CD8-positive, alpha-beta memory T cell (primary cell): ENCODE measurements at regions not wholly inside any gene's neighbourhood (a gene's known extent, or its start where the extent isn't known, plus 50 kb on each side); places are given as distances from the start of the nearest gene placed in this dataset.
"Not testable (repeated sequence)": the region's sequence is repeated elsewhere in the genome, so short reads cannot be mapped to it uniquely, and the experiment has no call there.

ENCODE experiments used
- CTCF ChIA-PET: fragments of 350-600 bp; sonication (Branson Sonifier 250); formaldehyde crosslinking; loops from one replicate; lab custom pipeline; 2021; ENCODE audit warnings: antibody characterized with exemption; lab: Charles Lee
- POLR2A ChIA-PET: fragments of 350-600 bp; sonication (Branson Sonifier 250); formaldehyde crosslinking; loops from one replicate; lab custom pipeline; 2021; ENCODE audit warnings: antibody characterized with exemption; lab: Charles Lee
- DNase-seq, 5 donors: peaks; one replicate each; pipeline versions ENCODE4 v3.0.0 to v3.0.0-alpha.2; 2020 to 2022; ENCODE audit warnings: mixed read lengths in 1 of 5
- H3K27ac ChIP-seq: one replicate; pipeline ENCODE4 v1.7.0; 2013; ENCODE audit warnings: low read depth, mild to moderate bottlenecking, low read length, moderate library complexity
- H3K27me3 ChIP-seq: 2 replicates; pipeline ENCODE4 v1.7.0; 2013; ENCODE audit warnings: low read length, mild to moderate bottlenecking; ENCODE audit not compliant: insufficient read depth, poor library complexity, severe bottlenecking
- H3K36me3 ChIP-seq: 2 replicates; pipeline ENCODE4 v1.7.0; 2013; ENCODE audit warnings: mild to moderate bottlenecking, low read length, moderate library complexity; ENCODE audit not compliant: insufficient read depth
- H3K4me1 ChIP-seq: 2 replicates; pipeline ENCODE4 v1.7.0; 2013; ENCODE audit warnings: mild to moderate bottlenecking, low read length, moderate library complexity; ENCODE audit not compliant: insufficient read depth
- H3K4me3 ChIP-seq: 2 replicates; pipeline ENCODE4 v1.7.0; 2013; ENCODE audit warnings: mild to moderate bottlenecking, low read length
- H3K9me3 ChIP-seq: 2 replicates; pipeline ENCODE4 v1.7.0; 2013; ENCODE audit warnings: mild to moderate bottlenecking, low read length
- H3K27ac Mint-ChIP-seq, 8 donors: one replicate each; pipeline ENCODE4 v1.8.0; 2020 to 2021; ENCODE audit warnings: mixed read lengths in 8 of 8, mild to moderate bottlenecking in 6 of 8, inconsistent platforms in 3 of 8, moderate library complexity in 3 of 8
- H3K27me3 Mint-ChIP-seq, 2 donors: one replicate each; pipeline ENCODE4 v1.8.0; 2020 to 2021; ENCODE audit warnings: mixed read lengths in 2 of 2, mild to moderate bottlenecking in 1 of 2, moderate library complexity in 1 of 2
- H3K36me3 Mint-ChIP-seq, 3 donors: one replicate each; pipeline ENCODE4 v1.8.0; 2020 to 2021; ENCODE audit warnings: mixed read lengths in 3 of 3, inconsistent platforms in 1 of 3, mild to moderate bottlenecking in 1 of 3
- H3K4me1 Mint-ChIP-seq, 3 donors: one replicate each; pipeline ENCODE4 v1.8.0; 2020 to 2021; ENCODE audit warnings: mixed read lengths in 3 of 3, inconsistent platforms in 1 of 3, mild to moderate bottlenecking in 1 of 3
- H3K4me3 Mint-ChIP-seq, 7 donors: one replicate each; pipeline ENCODE4 v1.8.0; 2020 to 2021; ENCODE audit warnings: mixed read lengths in 7 of 7, mild to moderate bottlenecking in 6 of 7, moderate library complexity in 4 of 7, inconsistent platforms in 2 of 7
- H3K9me3 Mint-ChIP-seq, 5 donors: one replicate each; pipeline ENCODE4 v1.8.0; 2020 to 2022; ENCODE audit warnings: mixed read lengths in 5 of 5, mild to moderate bottlenecking in 3 of 5, moderate library complexity in 2 of 5, inconsistent platforms in 1 of 5

DNA sequence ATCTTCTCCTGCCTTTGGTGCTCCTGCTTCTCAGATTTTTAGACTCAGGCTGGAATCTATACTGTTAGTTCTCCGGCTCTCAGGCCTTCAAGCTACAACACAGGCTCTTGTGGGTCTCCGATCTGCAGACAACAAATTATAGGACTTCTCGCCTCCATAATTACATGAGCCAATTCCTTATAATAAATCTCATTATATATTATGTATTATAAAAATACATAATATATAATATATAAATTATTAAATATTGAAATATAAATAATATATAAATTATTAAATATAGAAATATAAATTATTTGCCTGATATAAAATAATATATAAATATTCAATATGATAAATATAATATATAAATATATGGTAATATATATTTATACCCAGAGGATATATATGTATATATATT lies 1214.0 kb downstream of the ROBO2 start:
- Mint-ChIP-seq H3K27me3 (no peaks in the 10 kb centered on the region), H3K27ac (no peak overlapping the region), H3K4me1 (no peaks in the 10 kb centered on the region), H3K36me3 (no peaks in the 10 kb centered on the region), H3K4me3 (no peak overlapping the region), H3K9me3 (peaks cover 5 to 31% (median 12%) of the 10 kb centered on the region in 5 donors)
- Histone ChIP-seq H3K4me1 (no peaks in the 10 kb centered on the region), H3K27me3 (no peaks in the 10 kb centered on the region), H3K27ac (no peak overlapping the region), H3K4me3 (no peak overlapping the region), H3K36me3 (no peaks in the 10 kb centered on the region), H3K9me3 (peaks cover 3% of the 10 kb centered on the region)
- DNase-seq = no peak
- POLR2A ChIA-PET = no interaction called here
- CTCF ChIA-PET = no interaction called here

DNA sequence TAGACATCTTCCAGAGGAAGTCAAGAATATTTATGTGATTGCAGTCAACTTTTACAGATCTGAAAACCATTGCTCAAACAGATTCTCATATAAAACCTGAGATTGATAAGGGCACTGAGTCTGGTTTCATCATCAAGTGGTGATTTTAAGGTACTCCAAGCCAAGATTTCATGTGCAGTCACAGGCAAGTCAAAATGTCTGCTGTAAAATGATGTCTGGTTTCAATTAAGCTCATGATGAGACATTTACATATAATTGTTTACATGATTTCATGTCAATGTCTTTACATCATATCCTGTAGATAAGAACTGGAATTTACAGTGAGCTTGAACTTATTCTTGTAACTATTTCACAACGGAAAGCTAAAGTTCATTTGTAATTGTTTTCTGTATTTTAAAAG lies 1215.5 kb downstream of the ROBO2 start:
- H3K4me3 Mint-ChIP-seq = no peak overlapping the region

DNA sequence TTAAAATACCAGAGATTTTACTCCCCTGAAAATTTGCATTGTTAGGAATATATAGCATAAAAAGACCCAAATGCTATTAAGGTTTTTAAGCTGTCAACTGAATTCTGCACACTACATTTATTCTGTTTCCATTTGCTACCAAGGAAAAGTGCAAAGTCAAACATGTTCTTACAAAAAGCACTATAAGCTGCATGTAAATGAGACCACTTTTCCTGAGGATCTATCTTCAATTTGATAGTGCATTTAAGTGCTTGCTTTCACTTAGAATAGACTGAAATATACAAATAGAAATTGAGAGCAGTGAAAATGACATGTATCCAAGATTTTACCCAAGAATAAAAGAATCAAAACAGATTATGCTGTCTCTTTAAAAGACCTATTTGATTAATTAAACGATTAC lies 1216.2 kb downstream of the ROBO2 start:
- Histone ChIP-seq H3K27me3 (no peaks in the 10 kb centered on the region), H3K4me1 (no peaks in the 10 kb centered on the region), H3K36me3 (no peaks in the 10 kb centered on the region), H3K4me3 (no peak overlapping the region), H3K9me3 (peaks cover 3% of the 10 kb centered on the region), H3K27ac (no peak overlapping the region)
- Mint-ChIP-seq H3K27me3 (no peaks in the 10 kb centered on the region), H3K4me3 (no peak overlapping the region), H3K36me3 (no peaks in the 10 kb centered on the region), H3K9me3 (peaks cover 5 to 44% (median 12%) of the 10 kb centered on the region in 5 donors), H3K27ac (no peak overlapping the region), H3K4me1 (no peaks in the 10 kb centered on the region)
- DNase-seq = no peak
- CTCF ChIA-PET = no interaction called here
- POLR2A ChIA-PET = no interaction called here

More for the DNA sequence above, 1215.5 kb downstream of the ROBO2 start:
- Mint-ChIP-seq H3K4me1 (no peaks in the 10 kb centered on the region), H3K27me3 (no peaks in the 10 kb centered on the region), H3K36me3 (no peaks in the 10 kb centered on the region), H3K27ac (no peak overlapping the region), H3K9me3 (peaks cover 5 to 43% (median 14%) of the 10 kb centered on the region in 5 donors)
- Histone ChIP-seq H3K4me3 (no peak overlapping the region), H3K27me3 (no peaks in the 10 kb centered on the region), H3K4me1 (no peaks in the 10 kb centered on the region), H3K36me3 (no peaks in the 10 kb centered on the region), H3K9me3 (peaks cover 3% of the 10 kb centered on the region), H3K27ac (no peak overlapping the region)
- POLR2A ChIA-PET = no interaction called here
- CTCF ChIA-PET = no interaction called here
- DNase-seq = no peak

DNA sequence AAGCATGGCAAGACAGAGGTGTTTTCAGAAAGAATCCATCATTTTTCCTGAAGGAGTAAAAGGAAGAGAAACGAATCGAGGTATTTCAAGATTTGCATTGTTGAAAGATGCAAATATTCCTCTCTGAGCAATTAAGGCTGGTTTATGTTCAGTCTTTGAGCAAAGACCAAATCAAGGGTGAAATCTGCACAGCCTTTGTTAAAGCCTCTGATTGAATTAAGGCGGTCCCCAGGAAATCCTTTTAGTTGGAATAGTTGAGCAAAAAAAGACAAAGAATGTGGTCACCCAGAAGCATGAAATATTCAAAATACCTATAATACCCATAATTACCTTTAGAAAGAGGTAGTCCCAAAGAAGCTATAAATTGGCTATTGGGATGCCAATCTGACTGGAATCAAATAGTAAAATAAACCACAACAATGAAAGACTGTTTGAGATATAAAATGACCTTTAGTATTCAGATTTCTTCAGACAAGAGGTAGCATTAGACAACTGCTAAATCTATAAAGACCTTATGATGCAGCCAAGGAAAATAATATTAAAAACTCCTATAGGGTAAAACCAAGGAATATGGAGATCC lies 1218.1 kb downstream of the ROBO2 start:
- Mint-ChIP-seq H3K4me1 (no peaks in the 10 kb centered on the region), H3K4me3 (no peak overlapping the region), H3K36me3 (no peaks in the 10 kb centered on the region), H3K9me3 (peaks cover 5 to 48% (median 15%) of the 10 kb centered on the region in 5 donors), H3K27me3 (no peaks in the 10 kb centered on the region), H3K27ac (no peak overlapping the region)
- no peak overlapping the region for H3K27ac ChIP-seq
- ChIA-PET POLR2A (no interaction called here), CTCF (no interaction called here)
- H3K4me3 ChIP-seq = no peak overlapping the region
- no peak for DNase-seq
- H3K4me1 ChIP-seq = no peaks in the 10 kb centered on the region
- H3K36me3 ChIP-seq = no peaks in the 10 kb centered on the region
- peaks cover 3% of the 10 kb centered on the region for H3K9me3 ChIP-seq
- H3K27me3 ChIP-seq = no peaks in the 10 kb centered on the region

DNA sequence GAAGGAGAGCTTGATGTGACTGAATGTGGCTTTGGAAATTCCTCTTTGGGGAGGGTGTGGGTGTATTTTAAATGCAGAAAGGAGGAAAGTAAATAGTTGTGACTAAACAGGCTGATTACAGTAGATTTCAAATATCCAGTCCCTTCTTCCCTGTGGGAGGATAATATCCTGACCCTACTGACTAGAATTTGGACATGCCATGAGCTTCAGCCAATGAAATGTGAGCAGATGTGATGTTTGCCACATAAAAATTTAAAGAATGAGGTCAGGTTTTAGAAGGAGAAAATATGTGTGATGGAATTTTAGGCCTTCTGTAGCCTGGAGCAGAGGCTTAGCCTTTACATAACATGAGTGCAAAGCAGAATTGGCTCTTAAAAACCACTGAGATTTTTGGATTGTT lies 1218.9 kb downstream of the ROBO2 start:
- Histone ChIP-seq H3K9me3 (peaks cover 3% of the 10 kb centered on the region), H3K36me3 (no peaks in the 10 kb centered on the region), H3K4me1 (no peaks in the 10 kb centered on the region), H3K27ac (no peak overlapping the region), H3K27me3 (no peaks in the 10 kb centered on the region), H3K4me3 (no peak overlapping the region)
- no peak overlapping the region for H3K27ac Mint-ChIP-seq
- no peak for DNase-seq
- H3K27me3 Mint-ChIP-seq = no peaks in the 10 kb centered on the region
- CTCF ChIA-PET = no interaction called here
- H3K36me3 Mint-ChIP-seq = no peaks in the 10 kb centered on the region
- peaks cover 5 to 49% (median 16%) of the 10 kb centered on the region in 5 donors for H3K9me3 Mint-ChIP-seq
- no peaks in the 10 kb centered on the region for H3K4me1 Mint-ChIP-seq
- POLR2A ChIA-PET = no interaction called here
- H3K4me3 Mint-ChIP-seq = no peak overlapping the region

DNA sequence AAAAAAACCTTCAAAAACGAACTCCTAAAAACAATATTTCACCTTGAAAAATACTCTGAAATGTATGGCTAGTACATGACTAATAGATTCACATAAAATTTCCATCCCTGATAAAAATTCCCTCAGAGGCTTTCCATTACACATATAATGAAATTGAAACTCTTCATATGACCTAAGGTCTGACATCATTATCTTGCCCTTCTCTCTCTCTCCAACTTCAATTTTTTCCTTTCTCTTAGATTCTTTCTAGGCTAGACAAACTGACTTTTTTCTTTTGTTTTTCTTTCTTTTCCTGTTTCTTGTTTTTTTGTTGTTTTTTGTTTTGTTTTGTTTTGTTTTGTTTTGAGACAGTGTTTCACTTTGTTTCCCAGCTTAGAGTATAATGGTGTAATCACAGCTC lies 1220.5 kb downstream of the ROBO2 start:
- Histone ChIP-seq H3K4me1 (no peaks in the 10 kb centered on the region), H3K9me3 (peaks cover 3% of the 10 kb centered on the region), H3K36me3 (no peaks in the 10 kb centered on the region), H3K27ac (no peak overlapping the region), H3K27me3 (no peaks in the 10 kb centered on the region), H3K4me3 (no peak overlapping the region)
- POLR2A ChIA-PET = no interaction called here
- CTCF ChIA-PET = no interaction called here
- no peak for DNase-seq
- no peaks in the 10 kb centered on the region for H3K27me3 Mint-ChIP-seq
- H3K4me3 Mint-ChIP-seq = no peak overlapping the region
- no peaks in the 10 kb centered on the region for H3K4me1 Mint-ChIP-seq
- H3K9me3 Mint-ChIP-seq = peaks cover 5 to 54% (median 22%) of the 10 kb centered on the region in 5 donors
- no peaks in the 10 kb centered on the region for H3K36me3 Mint-ChIP-seq
- no peak overlapping the region for H3K27ac Mint-ChIP-seq

DNA sequence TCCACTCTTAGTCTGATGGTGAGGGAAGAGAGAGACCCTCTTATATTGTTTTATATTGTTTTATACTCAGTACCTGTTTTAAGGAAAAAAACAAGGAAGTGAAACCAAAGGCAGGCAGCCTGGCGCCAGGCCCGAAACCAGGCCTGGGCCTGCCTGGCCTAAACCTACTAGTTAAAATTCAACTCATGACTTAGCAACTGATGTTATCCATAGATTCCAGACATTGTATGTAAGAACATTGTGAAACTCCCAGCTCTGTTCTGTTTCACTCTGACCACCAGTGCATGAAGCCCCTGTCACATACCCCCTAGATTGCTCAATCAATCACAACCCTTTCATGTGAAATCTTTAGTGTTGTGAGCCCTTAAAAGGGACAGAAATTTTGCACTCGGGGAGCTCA lies 1226.7 kb downstream of the ROBO2 start:
- DNase-seq, H3K4me1 ChIP-seq, H3K4me1 Mint-ChIP-seq, H3K27me3 ChIP-seq, H3K27ac Mint-ChIP-seq, H3K36me3 Mint-ChIP-seq, H3K36me3 ChIP-seq, H3K9me3 ChIP-seq, CTCF ChIA-PET, H3K4me3 ChIP-seq, H3K27ac ChIP-seq, H3K4me3 Mint-ChIP-seq, POLR2A ChIA-PET, H3K27me3 Mint-ChIP-seq: not testable (repeated sequence)
- H3K9me3 Mint-ChIP-seq = peaks cover 11 to 35% (median 29%) of the 10 kb centered on the region in 5 donors

DNA sequence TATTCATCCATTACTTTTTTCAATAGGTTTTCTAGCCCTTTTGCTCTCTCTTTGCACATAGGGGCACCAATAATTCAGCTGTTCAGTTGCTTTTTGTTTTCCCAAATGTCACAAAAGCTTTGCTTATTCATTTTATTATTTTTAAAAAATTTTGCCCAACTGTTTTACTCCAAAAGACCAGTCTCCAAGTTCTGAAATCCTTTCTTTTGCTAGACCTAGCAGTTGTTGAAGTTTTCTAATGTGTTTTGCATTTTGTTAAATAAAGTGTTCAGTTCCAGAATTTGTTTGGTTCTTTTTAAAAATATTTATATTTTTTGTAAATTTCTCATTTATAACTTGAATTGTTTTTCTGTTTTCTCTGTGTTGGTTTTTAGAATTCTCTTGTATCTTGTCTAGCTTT lies 1227.3 kb downstream of the ROBO2 start:
- no peaks in the 10 kb centered on the region for H3K27me3 ChIP-seq
- Mint-ChIP-seq H3K27ac (no peak overlapping the region), H3K9me3 (peaks cover 11 to 33% (median 29%) of the 10 kb centered on the region in 5 donors), H3K4me3 (no peak overlapping the region), H3K27me3 (no peaks in the 10 kb centered on the region), H3K4me1 (no peaks in the 10 kb centered on the region), H3K36me3 (no peaks in the 10 kb centered on the region)
- CTCF ChIA-PET = no interaction called here
- H3K4me3 ChIP-seq = no peak overlapping the region
- POLR2A ChIA-PET = no interaction called here
- DNase-seq = no peak
- no peaks in the 10 kb centered on the region for H3K36me3 ChIP-seq
- H3K27ac ChIP-seq = no peak overlapping the region
- H3K4me1 ChIP-seq = no peaks in the 10 kb centered on the region
- H3K9me3 ChIP-seq = peaks cover 5% of the 10 kb centered on the region

DNA sequence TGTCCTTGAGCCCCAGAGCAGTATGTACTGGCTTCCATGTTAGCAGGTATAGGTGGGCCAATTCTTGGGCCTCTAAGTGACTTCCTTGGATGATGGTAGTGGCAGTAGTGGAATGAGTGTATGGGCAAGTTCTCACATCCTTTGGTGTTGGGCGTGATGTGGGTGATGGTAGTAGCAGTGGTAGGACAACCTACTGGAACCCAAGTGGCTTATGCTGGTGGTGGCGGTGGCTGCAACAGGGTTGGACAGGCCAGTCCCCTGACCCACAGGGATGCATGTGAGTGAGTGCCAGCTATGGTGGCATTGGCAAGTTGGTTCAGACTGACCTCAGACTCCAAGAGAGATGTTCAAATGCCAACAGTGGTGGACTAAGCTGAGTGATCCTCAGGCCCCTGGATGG lies 1228.2 kb downstream of the ROBO2 start:
- DNase-seq = no peak
- no peaks in the 10 kb centered on the region for H3K27me3 Mint-ChIP-seq
- ChIA-PET CTCF (no interaction called here), POLR2A (no interaction called here)
- H3K27me3 ChIP-seq = no peaks in the 10 kb centered on the region
- no peaks in the 10 kb centered on the region for H3K4me1 Mint-ChIP-seq
- H3K36me3 Mint-ChIP-seq = no peaks in the 10 kb centered on the region
- no peaks in the 10 kb centered on the region for H3K36me3 ChIP-seq
- H3K4me3 ChIP-seq = no peak overlapping the region
- H3K27ac ChIP-seq = no peak overlapping the region
- no peak overlapping the region for H3K27ac Mint-ChIP-seq
- H3K4me1 ChIP-seq = no peaks in the 10 kb centered on the region
- H3K9me3 ChIP-seq = peaks cover 5% of the 10 kb centered on the region
- no peak overlapping the region for H3K4me3 Mint-ChIP-seq
- peaks cover 11 to 29% (median 23%) of the 10 kb centered on the region in 5 donors for H3K9me3 Mint-ChIP-seq
